ENCODE measurements at regions not wholly inside any gene's neighbourhood (a gene's known extent, or its start where the extent isn't known, plus 50 kb on each side); places are given as distances from the start of the nearest gene placed in this dataset.

DNA sequence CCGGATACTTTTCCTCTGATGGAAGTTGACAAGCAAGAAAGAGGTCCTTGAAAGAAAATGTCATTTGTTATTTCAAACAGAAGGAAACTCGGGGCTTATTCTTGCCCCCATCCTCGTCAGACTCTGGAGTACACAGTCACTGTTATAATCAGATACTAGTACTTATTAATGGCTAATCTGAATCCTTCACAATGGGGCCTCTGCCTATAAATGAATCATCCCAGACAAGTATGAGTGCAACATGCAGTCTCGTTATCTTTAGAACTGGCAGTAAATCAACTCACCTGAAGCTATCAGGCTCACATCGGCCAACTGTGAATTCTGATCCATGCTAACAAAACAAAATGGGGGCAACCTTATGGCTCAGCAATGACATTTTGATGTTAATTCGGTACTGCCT is 216.7 kb downstream of the GRIN2B start:
- DNase-seq (ENCODE audit: low spot score), result no peak

DNA sequence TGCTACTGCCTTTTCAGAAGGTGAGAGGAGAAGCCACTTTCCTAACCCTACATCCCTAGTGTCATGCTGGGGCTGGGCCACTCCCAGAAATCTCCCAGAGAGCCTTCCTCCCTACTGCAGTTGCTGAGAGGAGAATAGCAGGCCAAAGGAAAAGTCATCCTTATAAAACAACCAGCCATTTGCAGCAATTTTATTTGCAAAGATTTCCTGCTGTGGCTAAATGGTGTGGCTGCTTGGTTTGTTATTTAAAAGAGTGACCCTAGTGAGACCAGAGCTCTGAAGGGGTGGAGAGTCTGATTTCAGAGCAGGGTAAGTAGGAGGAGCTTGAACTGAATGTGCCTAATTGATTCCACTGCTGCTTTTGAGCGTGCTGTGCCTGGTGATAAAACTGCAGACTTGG is 232.0 kb downstream of the GRIN2B start:
- DNase-seq (ENCODE audit: low spot score), result no peak

DNA sequence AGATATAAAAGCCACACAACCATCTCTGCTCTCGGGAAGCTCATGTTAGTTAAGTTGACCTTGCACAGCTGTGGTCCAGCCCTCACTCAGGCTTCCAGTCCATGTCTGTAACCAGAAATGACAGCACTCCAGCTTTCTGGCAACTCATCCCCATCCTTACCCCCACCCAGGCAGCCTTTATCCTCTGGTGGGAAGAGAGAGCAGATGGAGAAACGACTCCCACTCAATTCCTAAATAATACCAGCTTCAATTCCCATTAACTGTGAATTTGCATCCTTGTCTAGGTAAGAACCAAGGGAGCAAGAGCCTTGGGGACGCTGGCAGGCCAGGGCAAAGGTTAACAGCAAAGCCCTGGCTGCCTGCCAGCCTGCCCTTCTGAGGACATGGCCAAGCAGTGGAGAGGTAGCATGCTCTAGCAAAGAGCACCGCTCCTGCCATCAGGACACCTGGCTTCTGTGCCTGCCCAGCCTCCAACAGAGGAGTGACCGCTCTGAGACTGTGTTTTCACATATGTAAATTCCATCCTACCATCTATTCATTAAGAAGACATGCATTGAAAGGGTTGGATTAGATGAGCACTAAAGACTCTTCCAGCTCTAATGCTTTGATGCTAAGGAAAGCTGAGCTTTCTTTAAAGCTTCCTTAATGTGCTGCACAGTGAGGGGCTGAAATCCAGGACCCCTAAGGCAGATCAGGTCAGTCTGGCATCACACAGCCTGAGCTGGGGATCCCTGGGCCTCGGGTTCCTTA is 236.1 kb downstream of the GRIN2B start:
- DNase-seq (ENCODE audit: low spot score), result no peak

DNA sequence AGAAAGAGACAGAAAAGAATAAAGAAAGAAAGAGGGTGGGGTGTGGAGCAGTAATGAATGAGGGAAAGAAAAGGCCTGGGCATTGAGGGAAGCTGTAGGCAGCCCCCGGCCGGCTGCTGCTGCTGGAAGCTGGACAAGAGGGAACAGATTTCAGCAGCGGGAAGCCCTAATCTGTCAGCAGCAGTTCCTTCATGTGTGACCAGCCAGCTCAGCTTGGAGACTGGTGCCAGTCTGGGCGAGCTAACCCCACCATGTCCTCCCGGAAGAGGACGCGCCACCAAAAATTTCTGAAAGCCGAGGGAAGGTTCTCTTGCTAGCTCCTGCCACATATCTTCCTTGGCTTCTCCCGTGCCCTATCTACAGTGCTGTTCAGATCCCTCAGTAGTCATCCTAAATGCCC is 236.8 kb downstream of the GRIN2B start:
- no peak for DNase-seq (ENCODE audit: low spot score)

DNA sequence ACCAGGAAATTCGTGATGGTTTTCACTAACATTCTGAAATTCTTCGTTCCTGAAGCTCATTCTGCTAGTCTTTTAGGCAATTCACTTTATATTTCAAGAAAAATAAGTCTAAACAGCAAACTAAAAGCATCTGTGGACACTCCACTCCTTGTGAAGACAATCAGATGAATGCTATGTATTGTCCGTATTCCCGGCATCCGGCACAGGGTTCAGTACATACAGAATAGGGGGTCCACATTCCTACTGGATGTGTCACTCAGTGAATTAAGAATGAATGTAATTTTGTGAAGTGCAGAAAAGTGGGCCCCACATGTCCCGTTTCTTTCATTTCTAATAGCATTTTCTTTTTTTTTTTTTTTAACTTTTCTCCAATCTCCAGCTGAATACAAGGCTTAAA is 241.3 kb downstream of the GRIN2B start:
- DNase-seq (ENCODE audit: low spot score), result no peak

DNA sequence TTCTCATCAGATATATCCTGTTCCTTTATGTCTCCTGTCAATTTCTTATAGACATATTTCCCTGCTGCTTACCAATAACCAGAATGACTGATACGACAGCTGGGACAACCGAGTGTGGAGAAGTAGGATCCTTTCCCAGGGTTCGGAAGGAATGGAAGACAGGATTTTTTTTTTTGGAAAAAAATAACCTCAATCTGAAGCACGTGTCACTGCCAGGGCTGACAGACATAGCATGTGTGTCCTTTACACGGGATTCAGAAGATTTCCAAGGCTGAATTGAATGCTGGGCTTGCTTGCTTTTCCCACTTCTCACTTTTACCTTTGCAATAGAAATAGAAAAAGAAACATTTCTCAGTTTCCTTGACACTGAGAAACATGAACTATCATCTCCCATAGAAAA is 245.7 kb downstream of the GRIN2B start:
- no peak for DNase-seq (ENCODE audit: low spot score)

DNA sequence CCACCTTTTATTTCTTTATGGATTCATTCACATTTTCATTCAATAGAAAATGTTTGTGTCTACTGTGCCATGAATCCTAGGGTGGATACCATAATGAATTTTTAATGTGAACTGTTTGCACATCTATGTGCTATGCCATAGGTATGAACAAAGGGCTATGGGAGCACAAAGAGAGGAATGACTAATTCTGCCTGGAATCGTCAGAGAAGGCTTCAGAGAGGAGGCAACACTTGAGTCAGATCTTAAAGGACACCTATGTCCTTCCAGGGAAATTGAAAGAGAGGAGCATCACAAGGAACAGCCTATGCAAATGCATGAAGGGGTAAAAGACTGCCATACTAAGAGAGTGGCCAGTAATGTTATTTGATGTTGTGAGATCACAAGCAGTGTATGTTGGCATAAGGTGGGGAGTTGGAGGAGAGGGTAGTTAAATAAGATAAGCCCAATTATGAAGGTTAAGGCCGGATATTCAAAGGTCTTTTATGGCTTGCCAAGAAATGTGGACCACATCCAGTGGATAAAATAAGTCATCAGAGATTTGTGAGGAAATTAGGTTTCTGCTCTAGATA is 246.7 kb downstream of the GRIN2B start:
- no peak for DNase-seq (ENCODE audit: low spot score)

DNA sequence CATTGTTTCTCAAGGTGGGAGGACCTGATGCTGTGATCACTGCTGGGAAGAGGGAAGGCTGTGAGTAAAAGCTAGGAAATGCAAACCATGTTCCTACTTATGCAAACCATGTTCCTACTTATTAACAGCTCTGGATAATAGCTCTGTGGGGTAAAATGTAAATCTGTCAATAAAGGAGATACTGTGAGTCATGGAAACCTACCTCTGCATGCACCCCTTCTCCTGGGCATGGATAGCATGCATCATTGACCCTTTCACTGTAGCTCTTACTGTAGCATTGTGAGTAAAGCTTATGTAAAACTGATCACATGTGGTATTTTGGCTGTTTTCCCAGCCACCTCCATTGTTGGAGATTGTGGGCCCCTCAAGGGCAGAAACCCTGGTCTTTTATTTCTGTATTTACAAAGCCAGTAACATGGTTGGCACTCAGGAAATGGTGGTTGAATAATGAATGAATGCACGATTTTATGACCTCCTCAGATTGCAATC is 253.7 kb downstream of the GRIN2B start:
- no peak for DNase-seq (ENCODE audit: low spot score)

DNA sequence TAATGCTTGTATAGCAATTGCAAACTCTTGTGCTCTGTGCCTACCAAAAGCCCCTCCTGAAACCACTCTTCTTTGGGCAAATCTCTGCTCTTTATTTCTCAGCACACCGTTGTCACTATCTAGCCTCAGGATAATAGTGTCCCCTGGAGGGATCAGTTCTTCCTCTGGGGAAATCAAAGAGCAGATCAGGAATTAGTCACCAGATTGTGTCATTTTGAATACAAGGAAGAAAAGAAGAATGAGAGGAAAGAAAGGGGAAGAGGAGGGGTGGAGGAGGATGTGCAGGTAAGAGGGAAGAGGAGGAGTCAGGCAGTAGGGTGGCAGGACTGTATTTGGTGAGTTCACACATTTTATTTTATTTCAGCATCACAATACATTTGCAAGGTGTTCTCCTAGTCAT is 256.4 kb downstream of the GRIN2B start:
- no peak for DNase-seq (ENCODE audit: low spot score)

DNA sequence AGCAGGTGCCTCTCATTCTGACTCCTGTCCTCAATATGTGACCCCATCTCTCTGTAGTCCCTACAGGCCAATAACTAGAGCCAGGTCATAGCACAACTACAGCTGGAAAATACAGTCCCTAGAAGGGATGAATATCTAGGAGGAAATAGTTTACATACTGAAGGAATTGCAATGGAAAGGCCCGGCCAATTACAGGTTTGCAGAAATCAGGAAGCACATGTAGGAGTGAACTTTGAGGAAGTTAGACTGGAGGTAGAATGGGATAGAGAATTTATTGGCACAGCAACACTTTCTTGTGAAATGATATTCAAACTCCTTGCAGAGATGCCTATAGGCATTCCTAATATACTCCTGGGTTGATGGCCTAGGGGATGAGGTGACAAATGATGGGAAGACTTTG is 257.3 kb downstream of the GRIN2B start:
- no peak for DNase-seq (ENCODE audit: low spot score)

DNA sequence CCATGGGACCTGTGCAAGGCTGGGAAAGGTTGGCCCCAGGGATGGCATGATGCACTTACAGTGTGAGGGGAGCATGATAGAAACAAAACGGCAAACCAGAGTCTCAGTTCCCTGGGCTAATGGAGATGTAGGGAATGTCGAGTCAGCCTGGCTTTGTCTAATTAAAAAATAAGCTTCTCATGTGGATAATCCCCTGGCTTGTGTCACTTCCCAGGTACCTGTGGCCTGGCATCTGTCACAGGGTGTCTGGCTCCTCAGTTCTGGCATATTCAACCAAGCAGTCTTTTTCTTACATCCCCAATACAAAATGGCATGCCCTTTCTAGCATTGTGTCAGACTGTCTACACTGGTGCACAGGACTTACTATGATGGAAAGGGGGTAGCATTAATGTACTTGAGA is 261.4 kb downstream of the GRIN2B start:
- no peak for DNase-seq (ENCODE audit: low spot score)

DNA sequence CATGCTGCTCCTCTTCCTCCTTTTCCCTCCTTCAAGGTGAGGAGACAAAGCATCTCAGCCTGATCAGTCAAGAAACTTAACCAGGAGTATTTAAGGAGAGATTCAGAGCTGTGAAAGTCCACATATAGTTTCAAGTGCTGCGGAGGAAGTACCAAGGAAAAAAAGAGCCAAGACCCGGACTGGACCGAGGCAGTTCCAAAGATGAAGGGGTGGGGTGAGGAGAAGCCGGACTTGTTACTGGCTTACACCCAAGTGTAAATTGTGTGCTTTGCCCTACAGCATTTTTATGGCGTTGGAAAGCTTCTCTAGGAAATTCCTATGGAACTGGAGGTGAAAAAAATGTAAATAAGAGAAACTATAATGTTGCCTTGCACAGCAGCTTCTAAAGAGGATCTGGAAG is 263.1 kb downstream of the GRIN2B start:
- no peak for DNase-seq (ENCODE audit: low spot score)

DNA sequence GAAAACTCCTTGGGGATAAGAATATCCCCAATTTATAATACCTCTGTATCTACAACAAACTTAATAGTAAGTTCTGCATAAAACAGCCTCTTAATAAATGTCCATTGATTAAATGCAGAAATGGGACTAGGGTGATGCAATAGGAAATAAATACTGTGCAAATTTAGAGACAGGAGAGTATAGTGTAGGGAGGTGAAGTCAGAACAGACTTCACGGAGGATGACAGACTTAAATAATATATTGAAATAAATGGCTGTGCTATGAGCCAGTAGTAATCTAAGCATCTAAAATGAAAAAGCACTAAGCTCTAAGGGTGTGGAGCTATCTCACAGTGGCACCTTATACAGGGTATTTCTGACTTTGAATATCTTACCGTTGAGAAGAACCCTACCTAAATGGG is 265.3 kb downstream of the GRIN2B start:
- no peak for DNase-seq (ENCODE audit: low spot score)

DNA sequence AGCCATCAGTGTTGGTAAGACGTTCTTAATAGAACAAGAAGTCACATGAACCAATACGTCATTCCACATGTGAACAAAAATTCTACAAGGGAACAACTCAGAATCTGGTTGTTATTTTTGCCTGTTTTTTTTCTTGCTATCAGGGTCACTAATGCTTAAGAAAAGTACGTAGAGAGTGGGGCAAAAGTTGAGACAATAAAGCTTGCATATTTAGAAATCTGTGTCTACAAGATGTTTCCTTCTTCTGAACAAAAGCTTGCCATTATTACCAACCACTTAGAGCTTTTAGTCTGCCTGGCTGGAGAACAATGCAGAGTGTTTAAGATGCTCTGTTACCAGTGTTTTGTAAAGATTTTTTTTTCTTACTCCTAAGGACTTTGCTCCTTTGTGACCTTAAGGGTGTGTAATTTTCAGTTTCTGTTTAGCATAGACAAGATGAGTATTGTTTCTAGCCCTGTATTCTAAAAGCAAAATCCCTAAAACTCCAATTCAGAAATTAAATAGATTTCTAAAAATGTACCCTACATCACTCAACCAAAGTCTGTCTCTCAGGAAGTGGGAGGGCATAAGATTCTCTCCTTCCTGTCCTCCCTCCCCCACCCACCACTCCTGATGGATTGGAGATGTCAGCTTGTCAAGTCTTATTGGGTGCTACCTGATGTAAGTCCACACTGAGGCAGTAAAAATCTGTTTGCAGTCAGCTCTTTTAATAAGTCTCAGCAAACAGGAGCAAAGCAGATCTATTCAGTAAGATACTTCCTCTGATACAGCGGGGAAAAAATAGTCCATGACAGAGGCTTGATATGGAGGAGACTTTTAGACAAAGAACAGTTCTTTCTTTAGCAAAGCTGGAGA is 267.6 kb downstream of the GRIN2B start:
- no peak for DNase-seq (ENCODE audit: low spot score)

DNA sequence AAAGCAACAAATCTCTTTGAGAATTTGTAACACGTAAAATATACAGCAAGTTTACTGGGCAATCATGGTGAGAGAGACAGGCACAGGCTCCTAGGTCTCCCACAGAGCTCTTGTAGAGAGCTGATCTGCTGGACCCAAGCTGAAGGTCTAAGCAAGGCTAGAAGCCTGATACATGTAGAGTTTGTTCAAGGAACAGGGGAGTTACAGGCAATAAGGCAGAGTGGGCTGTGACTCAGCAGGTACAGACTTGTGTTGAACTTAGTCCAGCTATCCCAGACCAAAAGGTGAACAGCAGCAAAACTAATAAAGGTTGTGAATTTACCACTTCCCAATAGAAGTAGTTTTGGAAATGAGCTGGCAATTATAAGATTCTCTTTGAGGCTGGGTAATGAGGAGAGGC is 273.6 kb downstream of the GRIN2B start:
- DNase-seq (ENCODE audit: low spot score), result no peak

DNA sequence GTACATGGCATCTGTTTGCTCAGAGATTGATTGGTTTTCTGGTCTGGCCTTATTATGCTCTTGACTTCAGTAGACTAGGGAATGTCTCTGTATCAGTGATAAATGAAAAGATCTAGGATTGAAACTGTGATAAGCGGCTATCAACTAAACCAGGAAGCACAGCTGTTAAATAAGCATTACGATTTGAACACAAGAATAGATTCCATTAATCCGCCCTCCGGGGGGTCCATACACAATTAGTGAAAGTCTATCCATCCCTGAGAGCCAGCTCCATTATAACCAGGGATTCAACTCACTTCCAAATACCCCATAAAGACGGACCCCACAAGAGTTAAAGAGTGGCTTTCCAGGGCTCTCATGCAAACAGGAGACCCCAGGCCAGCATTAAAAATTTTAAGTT is 279.0 kb downstream of the GRIN2B start:
- DNase-seq (ENCODE audit: low spot score), result no peak

DNA sequence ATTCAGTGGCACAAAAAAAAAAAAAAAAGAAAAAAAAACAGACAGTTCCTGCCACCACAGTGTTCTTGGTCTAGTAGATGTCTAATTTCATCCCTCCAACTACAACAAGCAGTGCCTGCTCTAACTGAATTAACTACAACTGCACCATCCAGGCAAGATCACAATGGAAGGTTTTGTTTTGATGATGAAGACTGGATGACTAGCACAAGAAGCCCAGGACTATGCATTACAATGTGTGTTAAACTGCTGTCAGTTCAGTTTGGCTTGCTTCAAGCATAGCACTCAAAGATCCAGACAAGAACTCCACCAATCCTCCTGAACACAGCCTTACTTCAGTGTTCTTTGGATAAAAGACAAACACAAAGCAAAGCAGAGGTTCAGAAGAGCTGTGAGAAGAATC is 279.9 kb downstream of the GRIN2B start:
- no peak for DNase-seq (ENCODE audit: low spot score)

DNA sequence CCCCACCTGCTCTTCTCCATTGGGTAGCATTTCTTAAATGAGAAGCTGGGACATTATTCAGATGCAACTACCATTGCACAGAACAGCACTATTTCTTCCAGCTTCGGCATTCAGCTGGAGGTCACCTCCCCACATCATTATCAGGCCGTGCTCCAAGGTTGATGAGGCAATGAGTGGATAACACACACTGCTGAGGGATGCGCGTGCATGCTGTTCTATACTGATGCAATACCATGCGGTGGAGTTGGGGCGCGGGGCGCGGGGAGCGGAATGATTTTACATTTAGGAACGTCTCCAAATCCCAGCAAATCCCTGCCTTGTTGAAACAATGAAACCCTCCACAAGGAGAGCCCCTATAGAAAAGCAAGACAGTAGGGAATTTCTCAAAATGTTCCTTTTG is 283.4 kb downstream of the GRIN2B start:
- DNase-seq (ENCODE audit: low spot score), result no peak

DNA sequence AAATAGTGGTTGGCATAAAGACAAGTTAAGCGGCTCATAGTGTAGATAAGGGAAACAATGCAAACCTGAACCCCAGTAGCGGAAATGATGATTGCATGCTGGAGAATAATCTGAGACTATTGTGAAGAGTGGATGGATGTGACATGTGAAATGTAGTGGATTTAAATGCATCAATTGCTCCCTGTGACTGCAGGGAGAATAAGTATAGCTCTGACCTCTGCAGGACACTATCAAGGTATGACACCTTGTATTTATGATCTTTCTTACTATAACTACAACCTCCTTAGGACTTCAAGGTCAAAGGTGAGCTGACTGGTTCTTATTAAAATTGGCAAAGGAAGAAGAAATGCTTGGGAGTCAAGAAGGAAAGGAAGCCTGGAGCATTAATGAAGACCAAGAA is 285.6 kb downstream of the GRIN2B start:
- no peak for DNase-seq (ENCODE audit: low spot score)

DNA sequence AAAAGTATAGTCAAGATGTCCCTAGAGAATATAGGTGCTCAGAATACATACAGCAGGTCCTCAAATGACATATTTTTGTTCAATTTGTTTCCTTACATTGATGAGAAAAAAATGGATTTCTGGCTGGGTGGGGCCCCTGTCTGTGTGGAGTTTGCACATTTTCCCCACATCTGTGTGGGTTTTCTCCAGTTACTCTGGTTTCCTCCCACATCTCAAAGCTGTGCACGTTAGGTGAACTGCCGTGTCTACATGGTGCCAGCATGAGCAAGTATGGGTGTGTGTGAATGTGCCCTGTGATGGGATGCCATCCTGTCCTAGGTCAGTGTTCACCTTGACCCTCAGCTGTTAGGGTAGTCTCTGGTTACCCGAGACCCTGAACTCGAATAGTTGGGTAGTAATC is 289.1 kb downstream of the GRIN2B start:
- no peak for DNase-seq (ENCODE audit: low spot score)

DNA sequence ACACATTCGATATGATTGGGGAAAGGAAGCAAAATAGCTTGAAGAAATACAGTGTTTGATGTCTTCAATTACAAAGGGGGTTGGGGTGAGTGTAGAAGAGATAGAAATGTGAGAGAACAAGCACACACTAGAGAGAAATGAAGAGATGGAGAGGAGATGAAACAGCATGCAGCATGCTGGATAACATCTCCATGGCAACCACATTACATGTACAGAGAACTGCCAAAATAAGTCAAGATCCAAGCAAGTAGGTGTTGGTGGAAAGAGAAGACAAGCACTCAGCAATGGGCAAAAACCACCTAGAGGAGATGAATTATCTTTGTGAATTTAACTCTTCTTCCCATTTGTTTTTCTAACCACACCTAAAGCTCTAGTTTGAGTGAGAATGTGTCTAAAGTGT is 289.8 kb downstream of the GRIN2B start:
- no peak for DNase-seq (ENCODE audit: low spot score)

DNA sequence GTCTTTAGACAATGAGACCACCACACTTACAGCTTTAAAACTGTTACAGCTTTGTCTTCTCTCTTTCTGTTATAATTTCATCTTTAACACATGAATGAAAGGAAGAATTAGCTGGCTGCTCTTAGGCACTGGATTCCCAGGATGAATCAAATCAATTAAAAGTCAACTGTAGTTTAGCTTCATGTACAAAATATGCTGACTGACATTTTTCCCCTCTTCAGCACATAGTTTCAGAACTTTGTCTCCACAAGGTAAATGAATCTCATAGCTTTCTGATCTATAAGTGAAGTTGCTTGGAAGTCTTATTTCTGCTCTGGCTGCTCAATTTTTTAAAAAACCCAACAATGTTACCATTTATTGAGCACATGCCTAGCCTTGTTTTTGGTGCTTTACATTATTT is 293.8 kb downstream of the GRIN2B start:
- no peak for DNase-seq (ENCODE audit: low spot score)

DNA sequence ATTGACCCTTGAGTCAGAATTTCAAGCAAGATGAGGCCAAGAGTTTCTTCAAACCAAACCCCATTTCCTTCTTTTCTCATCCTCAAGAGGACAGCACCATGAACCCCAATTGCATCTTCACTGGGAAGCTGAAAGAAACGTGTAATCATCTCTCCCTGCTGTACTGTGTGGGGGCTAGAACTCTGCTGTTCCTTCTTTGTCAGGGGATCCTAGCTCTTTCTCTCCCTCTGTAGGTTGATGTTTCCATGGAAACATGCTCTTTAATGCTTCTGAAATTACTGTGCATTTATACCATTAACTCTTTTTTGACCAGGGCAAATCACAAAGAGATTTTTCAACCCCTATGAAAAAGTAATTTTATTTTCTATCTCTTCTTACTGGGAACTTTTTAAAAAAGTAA is 295.1 kb downstream of the GRIN2B start:
- DNase-seq (ENCODE audit: low spot score), result no peak

All from pons (tissue), 1 donor.